Esophagus squamous epithelium (tissue), 5 donors: ENCODE measurements at regions not wholly inside any gene's neighbourhood (a gene's known extent, or its start where the extent isn't known, plus 50 kb on each side); places are given as distances from the start of the nearest gene placed in this dataset.
"Not testable (repeated sequence)": the region's sequence is repeated elsewhere in the genome, so short reads cannot be mapped to it uniquely, and the experiment has no call there.

Experiments used
- DNase-seq: peaks from one replicate; lab custom pipeline; 2025; lab: John Stamatoyannopoulos, UW
- H3K27ac ChIP-seq, 4 donors: fragments of 200-600 bp; sonication (generic); one replicate each; pipeline ENCODE4 v1.5.1; 2016 to 2019; ENCODE audit warnings: mild to moderate bottlenecking in 1 of 4
- H3K27me3 ChIP-seq, 4 donors: fragments of 200-600 bp; sonication (generic); 1 replicate in 3 of 4; 2 replicates in 1 of 4; pipeline versions ENCODE4 v1.5.1 to v1.6.0; 2017 to 2021; ENCODE audit warnings: antibody characterized with exemption in 1 of 4
- H3K36me3 ChIP-seq, 3 donors: fragments of 200-600 bp; sonication (generic); one replicate each; pipeline ENCODE4 v1.5.1; 2016 to 2019
- H3K4me1 ChIP-seq, 3 donors: fragments of 200-600 bp; sonication (generic); one replicate each; pipeline ENCODE4 v1.5.1; 2017 to 2019
- H3K4me3 ChIP-seq, 4 donors: fragments of 200-600 bp; sonication (generic); 1 replicate in 3 of 4; 2 replicates in 1 of 4; pipeline ENCODE4 v1.5.1; 2016 to 2019; ENCODE audit warnings: mild to moderate bottlenecking in 2 of 4, moderate library complexity in 1 of 4
- H3K9me3 ChIP-seq, 3 donors: fragments of 200-600 bp; sonication (generic); one replicate each; pipeline ENCODE4 v1.5.1; 2016 to 2019
- CTCF ChIP-seq, 6 experiments: fragments of 450-650 bp in 4 of 6; fragments of 200-600 bp in 2 of 6; sonication (generic) in 2 of 6; IDR thresholded peaks; one replicate each; pipeline ENCODE4 v1.5.1; 2016 to 2019; ENCODE audit warnings: antibody characterized with exemption in 6 of 6, mild to moderate bottlenecking in 4 of 6, moderate library complexity in 4 of 6
- POLR2A ChIP-seq, 4 donors: fragments of 450-650 bp; IDR thresholded peaks; one replicate each; pipeline ENCODE4 v1.6.1; 2017; ENCODE audit warnings: antibody characterized with exemption in 4 of 4, mild to moderate bottlenecking in 4 of 4, moderate library complexity in 3 of 4
- whole genome bisulfite sequencing, 2 donors: methylation state at CpG; one replicate each; pipeline ENCODE4 v1.1.5; 2018; 5-methylcytosine and 5-hydroxymethylcytosine counted together
- intact Hi-C: fragments of 100-400 bp; cut with DNase I; formaldehyde crosslinking; loops from one replicate; pipeline ENCODE4 v1.15.0; 2022
- donor health status: DM: yes; HTN: yes; CAD: no.

- 72 to 87% methylated on average over 3 to 4 of the region's 5 CpGs for WGBS, 2 donors
- H3K4me3 ChIP-seq, result no peak overlapping the region
- intact Hi-C loops, result no loop called here
- no peak for DNase-seq
- no peaks in the 10 kb centered on the region for H3K27me3 ChIP-seq
- no peaks in the 10 kb centered on the region for H3K36me3 ChIP-seq
- H3K4me1 ChIP-seq, result no peaks in the 10 kb centered on the region
- no peaks in the 10 kb centered on the region for H3K9me3 ChIP-seq
- TF ChIP-seq CTCF (IDR thresholded peaks at IDR 0.05) (no peak), POLR2A (IDR thresholded peaks at IDR 0.05) (no peak)
- no peak overlapping the region for H3K27ac ChIP-seq
Observed at GRCh38 chr3:3366386-3366785, 186.9 kb upstream of the CRBN start.

GRCh38 chr3:3365716-3366115 is 186.2 kb upstream of the CRBN start:
- no peaks in the 10 kb centered on the region for H3K36me3 ChIP-seq
- no peak overlapping the region for H3K27ac ChIP-seq
- TF ChIP-seq POLR2A (IDR thresholded peaks at IDR 0.05), result no peak
- DNase-seq, result no peak
- H3K4me1 ChIP-seq, result no peaks in the 10 kb centered on the region
- H3K27me3 ChIP-seq, result no peaks in the 10 kb centered on the region
- no peak overlapping the region for H3K4me3 ChIP-seq
- no peaks in the 10 kb centered on the region for H3K9me3 ChIP-seq
- WGBS, 2 donors, result 64 to 66% methylated on average over 2 of the region's 2 CpGs
- intact Hi-C loops, result no loop called here

- Histone ChIP-seq H3K27ac (no peak overlapping the region), H3K4me3 (no peak overlapping the region), H3K36me3 (no peaks in the 10 kb centered on the region), H3K4me1 (no peaks in the 10 kb centered on the region), H3K27me3 (no peaks in the 10 kb centered on the region), H3K9me3 (no peaks in the 10 kb centered on the region)
- intact Hi-C loops, result no loop called here
- TF ChIP-seq CTCF (IDR thresholded peaks at IDR 0.05), result no peak
- no peak for DNase-seq
Observed at GRCh38 chr3:3356846-3357245, 177.4 kb upstream of the CRBN start.

DNA sequence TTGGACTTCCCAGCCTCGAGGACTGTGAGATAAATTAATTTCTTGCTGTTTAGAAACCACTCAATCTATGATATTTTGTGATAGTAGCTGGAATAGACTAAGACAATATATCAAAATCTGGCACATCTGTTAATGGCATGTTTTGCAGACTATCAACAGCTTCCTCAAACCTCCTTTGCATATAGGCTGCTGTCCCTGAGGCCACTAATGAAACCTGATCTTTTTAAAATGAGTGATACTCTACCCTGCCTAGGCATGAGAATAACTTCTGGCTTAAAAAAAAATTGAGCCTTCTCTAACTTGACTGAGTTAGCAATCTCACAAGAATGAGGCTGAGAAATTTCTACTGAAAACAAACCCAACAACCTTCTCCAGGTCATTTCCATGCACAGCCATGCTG is 176.0 kb upstream of the CRBN start:
- intact Hi-C loops, result no loop called here
- WGBS, 2 donors, result 23 to 43% methylated on average over 1 of the region's 1 CpG

DNA sequence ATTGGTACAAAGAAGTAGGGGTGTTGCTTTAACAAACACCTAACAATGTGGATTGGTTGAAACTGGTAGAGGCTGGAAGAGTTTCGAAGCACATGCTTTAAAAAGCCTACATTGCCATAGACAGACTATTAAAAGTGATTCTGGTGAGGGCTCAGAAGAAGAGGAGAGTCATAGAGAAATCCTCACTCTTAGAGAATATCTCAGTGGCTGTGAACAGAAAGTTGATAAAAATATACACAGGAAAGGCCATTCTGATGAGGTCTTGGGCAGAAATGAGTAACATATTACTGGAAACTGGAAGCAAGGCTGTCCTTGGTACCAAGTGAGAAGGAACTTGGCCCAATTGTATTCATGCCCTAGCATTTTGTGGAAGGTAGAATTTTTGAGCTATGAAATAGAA is 173.7 kb upstream of the CRBN start:
- 35 to 48% methylated on average over 1 of the region's 1 CpG for WGBS, 2 donors
- no peaks in the 10 kb centered on the region for H3K4me1 ChIP-seq
- H3K4me3 ChIP-seq, result no peak overlapping the region
- intact Hi-C loops, result no loop called here
- TF ChIP-seq POLR2A (IDR thresholded peaks at IDR 0.05) (no peak), CTCF (IDR thresholded peaks at IDR 0.05) (no peak)
- no peaks in the 10 kb centered on the region for H3K9me3 ChIP-seq
- no peaks in the 10 kb centered on the region for H3K27me3 ChIP-seq
- DNase-seq, result no peak
- no peaks in the 10 kb centered on the region for H3K36me3 ChIP-seq
- no peak overlapping the region for H3K27ac ChIP-seq

More for the DNA sequence above, 176.0 kb upstream of the CRBN start:
- no peak for DNase-seq
- Histone ChIP-seq H3K36me3 (no peaks in the 10 kb centered on the region), H3K4me3 (no peak overlapping the region), H3K27ac (no peak overlapping the region), H3K27me3 (no peaks in the 10 kb centered on the region), H3K4me1 (no peaks in the 10 kb centered on the region), H3K9me3 (no peaks in the 10 kb centered on the region)
- TF ChIP-seq CTCF (IDR thresholded peaks at IDR 0.05) (no peak), POLR2A (IDR thresholded peaks at IDR 0.05) (no peak)

DNA sequence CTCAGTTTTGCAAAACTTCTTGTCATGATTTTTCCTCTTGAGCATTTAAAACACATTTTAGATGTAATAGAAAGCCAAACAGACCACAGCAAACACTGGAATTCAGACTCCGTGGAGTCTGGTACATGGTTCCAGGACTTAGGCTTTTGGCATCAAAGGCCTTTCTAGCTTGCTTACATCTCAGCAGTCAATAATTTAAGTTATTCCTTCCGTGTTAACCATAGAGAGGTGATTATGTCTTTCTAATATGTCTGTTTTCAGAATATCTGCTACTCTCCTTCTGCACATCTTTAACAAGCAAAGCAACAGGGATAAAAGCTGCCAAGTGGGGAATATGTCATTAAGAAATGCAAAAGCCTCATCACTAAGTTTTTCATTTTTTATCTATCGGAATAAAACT is 171.7 kb upstream of the CRBN start:
- Histone ChIP-seq H3K4me3 (no peak overlapping the region), H3K27ac (no peak overlapping the region), H3K36me3 (no peaks in the 10 kb centered on the region), H3K9me3 (no peaks in the 10 kb centered on the region), H3K27me3 (no peaks in the 10 kb centered on the region), H3K4me1 (no peaks in the 10 kb centered on the region)
- TF ChIP-seq CTCF (IDR thresholded peaks at IDR 0.05), result no peak
- no peak for TF ChIP-seq POLR2A (IDR thresholded peaks at IDR 0.05)
- intact Hi-C loops, result no loop called here
- WGBS, 2 donors, result 64 to 74% methylated on average over 3 of the region's 3 CpGs
- DNase-seq, result no peak

GRCh38 chr3:3347056-3347455 is 167.6 kb upstream of the CRBN start:
- DNase-seq, H3K4me3 ChIP-seq, H3K27me3 ChIP-seq, H3K36me3 ChIP-seq, H3K27ac ChIP-seq, intact Hi-C loops, H3K9me3 ChIP-seq, H3K4me1 ChIP-seq: not testable (repeated sequence)
- 44 to 45% methylated on average over 2 of the region's 2 CpGs for WGBS, 2 donors
